ENCODE measurements at regions not wholly inside any gene's neighbourhood (a gene's known extent, or its start where the extent isn't known, plus 50 kb on each side); places are given as distances from the start of the nearest gene placed in this dataset.

- no peak for TF ChIP-seq CTCF (IDR thresholded peaks at IDR 0.05)
- TF ChIP-seq POLR2A (IDR thresholded peaks at IDR 0.05): no peak
Measured at GRCh38 chr20:51216850-51217249, 193.9 kb upstream of the KCNG1 start.
